CD4-positive, alpha-beta T cell (primary cell): ENCODE measurements at regions not wholly inside any gene's neighbourhood (a gene's known extent, or its start where the extent isn't known, plus 50 kb on each side); places are given as distances from the start of the nearest gene placed in this dataset.

ENCODE experiments used
- ATAC-seq: fragments of 200-7000 bp; cut with Tn5 transposase; one replicate; pipeline ENCODE4 v1.10.0; 2022; ENCODE audit warnings: mild to moderate bottlenecking; ENCODE audit not compliant: poor library complexity
- CTCF ChIA-PET: fragments of 350-600 bp; sonication (Branson Sonifier 250); formaldehyde crosslinking; loops from one replicate; lab custom pipeline; 2021; ENCODE audit warnings: antibody characterized with exemption, inconsistent platforms; lab: Charles Lee
- POLR2A ChIA-PET: fragments of 350-600 bp; sonication (Branson Sonifier 250); formaldehyde crosslinking; loops from one replicate; lab custom pipeline; 2021; ENCODE audit warnings: antibody characterized with exemption, inconsistent platforms; lab: Charles Lee
- DNase-seq, 14 experiments: peaks; one replicate each; pipeline ENCODE4 v3.0.0-alpha.2; 2013 to 2020; ENCODE audit warnings: mixed read lengths in 2 of 14
- H3K27ac ChIP-seq, 2 donors: one replicate each; pipeline versions ENCODE4 v1.5.1 to v1.7.0; 2013; ENCODE audit warnings: low read length in 2 of 2, low read depth in 1 of 2, mild to moderate bottlenecking in 1 of 2
- H3K27me3 ChIP-seq, 2 experiments: 1 replicate in 1 of 2; 2 replicates in 1 of 2; pipeline versions ENCODE4 v1.6.1 to v1.7.0; 2013; ENCODE audit warnings: low read length in 2 of 2, control low read depth in 1 of 2, mild to moderate bottlenecking in 1 of 2, moderate library complexity in 1 of 2; ENCODE audit not compliant: insufficient read depth in 2 of 2, control insufficient read depth in 1 of 2
- H3K36me3 ChIP-seq: one replicate; pipeline ENCODE4 v1.6.1; 2013; ENCODE audit warnings: low read length, control low read depth; ENCODE audit not compliant: insufficient read depth
- H3K4me1 ChIP-seq: one replicate; pipeline ENCODE4 v1.6.1; 2013; ENCODE audit warnings: low read length, control low read depth; ENCODE audit not compliant: insufficient read depth
- H3K4me3 ChIP-seq: one replicate; pipeline ENCODE4 v1.5.1; 2013; ENCODE audit warnings: mild to moderate bottlenecking, low read length, moderate library complexity
- H3K9me3 ChIP-seq, 2 experiments: 1 replicate in 1 of 2; 2 replicates in 1 of 2; pipeline versions ENCODE4 v1.6.1 to v1.7.0; 2013; ENCODE audit warnings: low read length in 2 of 2, mild to moderate bottlenecking in 2 of 2, control low read depth in 1 of 2, moderate library complexity in 1 of 2; ENCODE audit not compliant: control insufficient read depth in 1 of 2, insufficient read depth in 1 of 2
- H3K27ac Mint-ChIP-seq: one replicate; pipeline ENCODE4 v1.8.0; 2020; ENCODE audit warnings: mixed read lengths
- H3K27me3 Mint-ChIP-seq: one replicate; pipeline ENCODE4 v1.8.0; 2021; ENCODE audit warnings: mixed read lengths
- H3K36me3 Mint-ChIP-seq: one replicate; pipeline ENCODE4 v1.8.0; 2021; ENCODE audit warnings: low read depth, mixed read lengths
- H3K4me1 Mint-ChIP-seq: one replicate; pipeline ENCODE4 v1.8.0; 2021; ENCODE audit warnings: low read depth, mixed read lengths
- H3K4me3 Mint-ChIP-seq: one replicate; pipeline ENCODE4 v1.8.0; 2020; ENCODE audit warnings: mild to moderate bottlenecking, mixed read lengths
- H3K9me3 Mint-ChIP-seq: one replicate; pipeline ENCODE4 v1.8.0; 2020; ENCODE audit warnings: mixed read lengths
- intact Hi-C, 2 experiments: fragments of 100-400 bp; cut with DNase I in 1 of 2; cut with micrococcal nuclease in 1 of 2; formaldehyde crosslinking; loops; one replicate each; pipeline versions ENCODE4 v1.15.1 to v1.9.0; 2023 to 2025; cut with DNase I, micrococcal nuclease
- TF ChIP-seq, protein P1 (sequence below): fragments of 200-600 bp; IDR thresholded peaks from one replicate; pipeline ENCODE4 v1.8.0; 2022; ENCODE audit warnings: antibody characterized with exemption, mild to moderate bottlenecking

DNA sequence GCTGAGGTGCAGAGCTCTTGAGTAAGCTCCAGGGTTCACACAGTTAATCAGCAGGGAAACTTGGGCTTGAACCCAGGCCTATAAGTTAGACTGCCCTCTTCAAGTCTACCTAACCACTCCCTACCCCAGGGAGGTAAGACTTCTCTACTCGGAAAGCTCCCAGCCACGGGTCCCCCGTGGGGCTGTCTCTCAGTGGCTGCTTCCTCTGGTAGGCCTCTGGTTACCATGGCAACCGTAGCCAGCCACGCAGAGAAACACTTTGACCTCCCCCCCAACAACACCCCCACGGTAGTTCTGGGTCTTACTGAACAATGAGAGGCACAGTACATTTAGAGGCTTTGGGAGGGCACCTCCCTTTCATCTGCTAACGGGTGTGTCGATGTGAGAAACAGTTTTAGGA is 245.2 kb downstream of the AACS start:
- Mint-ChIP-seq H3K9me3 (no peaks in the 10 kb centered on the region), H3K27ac (no peak overlapping the region), H3K27me3 (peaks cover 18% of the 10 kb centered on the region), H3K4me3 (no peak overlapping the region), H3K36me3 (no peaks in the 10 kb centered on the region), H3K4me1 (no peaks in the 10 kb centered on the region)
- ATAC-seq: no peak
- POLR2A ChIA-PET: no interaction called here
- Histone ChIP-seq H3K9me3 (peaks cover 0 to 4% of the 10 kb centered on the region in 2 experiments), H3K27me3 (peaks cover 0 to 7% of the 10 kb centered on the region in 2 experiments), H3K36me3 (no peaks in the 10 kb centered on the region), H3K27ac (no peak overlapping the region), H3K4me1 (no peaks in the 10 kb centered on the region), H3K4me3 (no peak overlapping the region)
- intact Hi-C loops: no loop called here
- TF ChIP-seq, protein P1, sequence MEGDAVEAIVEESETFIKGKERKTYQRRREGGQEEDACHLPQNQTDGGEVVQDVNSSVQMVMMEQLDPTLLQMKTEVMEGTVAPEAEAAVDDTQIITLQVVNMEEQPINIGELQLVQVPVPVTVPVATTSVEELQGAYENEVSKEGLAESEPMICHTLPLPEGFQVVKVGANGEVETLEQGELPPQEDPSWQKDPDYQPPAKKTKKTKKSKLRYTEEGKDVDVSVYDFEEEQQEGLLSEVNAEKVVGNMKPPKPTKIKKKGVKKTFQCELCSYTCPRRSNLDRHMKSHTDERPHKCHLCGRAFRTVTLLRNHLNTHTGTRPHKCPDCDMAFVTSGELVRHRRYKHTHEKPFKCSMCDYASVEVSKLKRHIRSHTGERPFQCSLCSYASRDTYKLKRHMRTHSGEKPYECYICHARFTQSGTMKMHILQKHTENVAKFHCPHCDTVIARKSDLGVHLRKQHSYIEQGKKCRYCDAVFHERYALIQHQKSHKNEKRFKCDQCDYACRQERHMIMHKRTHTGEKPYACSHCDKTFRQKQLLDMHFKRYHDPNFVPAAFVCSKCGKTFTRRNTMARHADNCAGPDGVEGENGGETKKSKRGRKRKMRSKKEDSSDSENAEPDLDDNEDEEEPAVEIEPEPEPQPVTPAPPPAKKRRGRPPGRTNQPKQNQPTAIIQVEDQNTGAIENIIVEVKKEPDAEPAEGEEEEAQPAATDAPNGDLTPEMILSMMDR: no peak
- no peak for DNase-seq
- CTCF ChIA-PET: no interaction called here

DNA sequence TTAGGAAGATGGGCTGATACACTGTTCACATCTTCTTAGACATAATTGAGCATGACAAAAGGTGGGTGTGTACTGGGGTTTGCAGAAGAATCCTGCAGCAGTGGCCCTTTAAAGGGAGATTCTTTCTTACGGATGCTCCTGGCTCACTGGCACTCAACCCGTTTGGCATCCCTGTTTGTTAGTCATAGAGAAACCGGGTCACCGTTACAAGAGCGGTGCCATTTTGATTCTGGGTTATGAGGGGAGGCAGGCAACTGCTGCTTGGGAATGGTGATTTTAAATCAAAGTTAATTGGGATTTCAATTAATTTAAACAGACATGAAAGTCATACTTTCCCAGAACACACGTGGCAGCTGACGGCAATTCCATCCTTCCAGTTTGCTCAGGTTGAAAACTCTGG is 245.8 kb downstream of the AACS start:
- no peak overlapping the region for H3K27ac Mint-ChIP-seq
- intact Hi-C loops: no loop called here
- DNase-seq (no peak), ATAC-seq (no peak)
- ChIA-PET POLR2A (no interaction called here), CTCF (no interaction called here)
- Histone ChIP-seq H3K4me3 (no peak overlapping the region), H3K36me3 (no peaks in the 10 kb centered on the region), H3K27ac (no peak overlapping the region), H3K4me1 (no peaks in the 10 kb centered on the region), H3K27me3 (peaks cover 0 to 10% of the 10 kb centered on the region in 2 experiments), H3K9me3 (peaks cover 0 to 4% of the 10 kb centered on the region in 2 experiments)
- TF ChIP-seq, protein P1: no peak
- H3K27me3 Mint-ChIP-seq: peaks cover 22% of the 10 kb centered on the region
- no peaks in the 10 kb centered on the region for H3K36me3 Mint-ChIP-seq
- H3K4me3 Mint-ChIP-seq: no peak overlapping the region
- no peaks in the 10 kb centered on the region for H3K4me1 Mint-ChIP-seq
- H3K9me3 Mint-ChIP-seq: no peaks in the 10 kb centered on the region

DNA sequence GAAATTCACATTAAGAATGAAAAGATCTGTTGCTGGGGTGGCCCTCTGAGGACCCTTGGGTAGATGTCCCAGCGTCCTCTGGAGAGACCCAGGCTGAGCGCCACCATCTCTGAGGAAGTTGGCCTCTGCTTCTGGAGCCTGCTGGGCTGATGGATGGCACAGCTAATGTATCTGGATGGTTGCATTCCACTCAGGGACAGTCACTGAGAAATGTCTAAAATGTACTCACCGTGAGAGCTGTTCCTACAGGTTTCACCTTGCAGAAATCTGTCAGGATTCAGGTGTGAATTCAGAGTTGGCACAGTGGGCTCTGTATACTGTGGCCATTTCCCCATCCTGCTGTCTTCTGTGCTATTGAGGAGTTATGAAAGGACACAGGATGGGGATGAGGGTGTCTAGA is 247.2 kb downstream of the AACS start:
- H3K36me3 Mint-ChIP-seq: no peaks in the 10 kb centered on the region
- H3K27me3 Mint-ChIP-seq: peaks cover 28% of the 10 kb centered on the region
- ATAC-seq (no peak), DNase-seq (no peak)
- TF ChIP-seq, protein P1: no peak
- Histone ChIP-seq H3K9me3 (peaks cover 0 to 9% of the 10 kb centered on the region in 2 experiments), H3K27me3 (peaks cover 0 to 10% of the 10 kb centered on the region in 2 experiments), H3K27ac (no peak overlapping the region), H3K4me1 (no peaks in the 10 kb centered on the region), H3K4me3 (no peak overlapping the region), H3K36me3 (no peaks in the 10 kb centered on the region)
- no peaks in the 10 kb centered on the region for H3K4me1 Mint-ChIP-seq
- no peak overlapping the region for H3K27ac Mint-ChIP-seq
- H3K9me3 Mint-ChIP-seq: no peaks in the 10 kb centered on the region
- POLR2A ChIA-PET: no interaction called here
- no peak overlapping the region for H3K4me3 Mint-ChIP-seq
- CTCF ChIA-PET: no interaction called here
- intact Hi-C loops: no loop called here
